ENCODE measurements at regions not wholly inside any gene's neighbourhood (a gene's known extent, or its start where the extent isn't known, plus 50 kb on each side); places are given as distances from the start of the nearest gene placed in this dataset. TPM values are rescaled to one million over a fixed set of nuclear protein-coding genes. Genes with fewer than 3 reads are reported as not detected.

Small RNA genes lying in the stretch of these regions (microRNA-seq; reads per million reads assigned to microRNA genes)
- not detected for gene MIR4477B (ENCODE audit: unreplicated experiment)

All from PC-3 (cell line).